ENCODE measurements at regions not wholly inside any gene's neighbourhood (a gene's known extent, or its start where the extent isn't known, plus 50 kb on each side); places are given as distances from the start of the nearest gene placed in this dataset.

DNA sequence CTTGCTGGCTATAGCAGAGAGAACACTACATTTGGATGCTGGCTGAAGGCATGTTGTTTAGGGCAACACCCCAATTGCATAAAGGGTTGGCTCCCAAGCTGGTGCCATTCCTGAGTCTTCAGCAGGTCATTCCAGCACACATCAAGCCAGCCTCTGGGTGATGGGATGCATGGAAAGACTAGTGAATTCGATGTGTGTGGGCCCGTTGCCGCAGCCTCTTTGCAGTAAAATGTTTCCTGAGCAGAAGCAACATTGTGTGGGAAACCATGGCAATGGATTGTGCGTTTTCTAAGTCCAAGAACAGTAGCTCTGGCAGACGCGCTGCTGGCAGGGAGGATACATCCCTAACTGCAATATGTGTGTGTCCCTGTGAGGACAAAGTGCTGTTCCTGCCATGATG is 142.4 kb upstream of the SLC24A3 start:
- TF ChIP-seq, protein P1, sequence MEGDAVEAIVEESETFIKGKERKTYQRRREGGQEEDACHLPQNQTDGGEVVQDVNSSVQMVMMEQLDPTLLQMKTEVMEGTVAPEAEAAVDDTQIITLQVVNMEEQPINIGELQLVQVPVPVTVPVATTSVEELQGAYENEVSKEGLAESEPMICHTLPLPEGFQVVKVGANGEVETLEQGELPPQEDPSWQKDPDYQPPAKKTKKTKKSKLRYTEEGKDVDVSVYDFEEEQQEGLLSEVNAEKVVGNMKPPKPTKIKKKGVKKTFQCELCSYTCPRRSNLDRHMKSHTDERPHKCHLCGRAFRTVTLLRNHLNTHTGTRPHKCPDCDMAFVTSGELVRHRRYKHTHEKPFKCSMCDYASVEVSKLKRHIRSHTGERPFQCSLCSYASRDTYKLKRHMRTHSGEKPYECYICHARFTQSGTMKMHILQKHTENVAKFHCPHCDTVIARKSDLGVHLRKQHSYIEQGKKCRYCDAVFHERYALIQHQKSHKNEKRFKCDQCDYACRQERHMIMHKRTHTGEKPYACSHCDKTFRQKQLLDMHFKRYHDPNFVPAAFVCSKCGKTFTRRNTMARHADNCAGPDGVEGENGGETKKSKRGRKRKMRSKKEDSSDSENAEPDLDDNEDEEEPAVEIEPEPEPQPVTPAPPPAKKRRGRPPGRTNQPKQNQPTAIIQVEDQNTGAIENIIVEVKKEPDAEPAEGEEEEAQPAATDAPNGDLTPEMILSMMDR (IDR thresholded peaks at IDR 0.05; ENCODE audit: low read length), result no peak
- no peak for TF ChIP-seq EZH2phosphoT487 (IDR thresholded peaks at IDR 0.05; ENCODE audit: low read length)

All from MM.1S (cell line).